ENCODE measurements at regions not wholly inside any gene's neighbourhood (a gene's known extent, or its start where the extent isn't known, plus 50 kb on each side); places are given as distances from the start of the nearest gene placed in this dataset.

- Mint-ChIP-seq H3K27me3 (ENCODE audit: low read depth) (no peaks in the 10 kb centered on the region), H3K4me1 (no peaks in the 10 kb centered on the region), H3K9me3 (no peaks in the 10 kb centered on the region), H3K27ac (ENCODE audit: unreplicated experiment) (no peak overlapping the region), H3K36me3 (ENCODE audit: low read depth) (no peaks in the 10 kb centered on the region), H3K4me3 (no peak overlapping the region)
- no peak for TF ChIP-seq CTCF (conservative IDR thresholded peaks at IDR 0.05)
- no peak for DNase-seq (ENCODE audit: low read depth, low spot score)
Observed at GRCh38 chr1:94305704-94306103, 68.3 kb upstream of the ARHGAP29 start.

GRCh38 chr1:94304553-94304952 lies 67.2 kb upstream of the ARHGAP29 start:
- no peak for TF ChIP-seq CTCF (conservative IDR thresholded peaks at IDR 0.05)
- no peaks in the 10 kb centered on the region for H3K27me3 Mint-ChIP-seq (ENCODE audit: low read depth)
- no peak overlapping the region for H3K27ac Mint-ChIP-seq (ENCODE audit: unreplicated experiment)
- no peak for DNase-seq (ENCODE audit: low read depth, low spot score)
- H3K4me1 Mint-ChIP-seq: peaks cover 10% of the 10 kb centered on the region
- H3K9me3 Mint-ChIP-seq: no peaks in the 10 kb centered on the region
- H3K36me3 Mint-ChIP-seq (ENCODE audit: low read depth): no peaks in the 10 kb centered on the region
- H3K4me3 Mint-ChIP-seq: no peak overlapping the region

DNA sequence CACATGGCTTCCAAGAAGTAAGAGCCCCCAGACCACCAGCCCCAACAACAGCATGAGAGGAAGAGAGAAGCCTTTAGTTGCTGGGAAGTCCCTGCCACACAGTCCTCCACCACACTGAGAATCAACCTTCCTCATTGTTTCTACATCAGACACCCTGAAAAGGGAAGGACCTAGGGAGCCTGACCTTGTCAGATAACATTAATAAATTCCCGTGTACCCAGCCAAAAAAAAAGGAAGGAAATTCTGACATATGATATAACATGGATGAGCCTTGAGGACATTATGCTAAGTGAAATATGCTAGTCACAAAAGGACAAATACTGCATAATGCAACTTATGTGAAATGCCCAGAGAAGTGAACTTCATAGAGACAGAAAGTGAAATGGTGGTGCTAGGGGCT lies 65.6 kb upstream of the ARHGAP29 start:
- Mint-ChIP-seq H3K27me3 (ENCODE audit: low read depth) (no peaks in the 10 kb centered on the region), H3K36me3 (ENCODE audit: low read depth) (no peaks in the 10 kb centered on the region), H3K27ac (ENCODE audit: unreplicated experiment) (no peak overlapping the region), H3K9me3 (no peaks in the 10 kb centered on the region), H3K4me1 (peaks cover 11% of the 10 kb centered on the region), H3K4me3 (no peak overlapping the region)
- no peak for DNase-seq (ENCODE audit: low read depth, low spot score)
- no peak for TF ChIP-seq CTCF (conservative IDR thresholded peaks at IDR 0.05)

- no peak for DNase-seq (ENCODE audit: low read depth, low spot score)
- Mint-ChIP-seq H3K27ac (ENCODE audit: unreplicated experiment) (no peak overlapping the region), H3K4me3 (no peak overlapping the region), H3K9me3 (no peaks in the 10 kb centered on the region), H3K27me3 (ENCODE audit: low read depth) (no peaks in the 10 kb centered on the region), H3K4me1 (peaks cover 11% of the 10 kb centered on the region), H3K36me3 (ENCODE audit: low read depth) (no peaks in the 10 kb centered on the region)
- no peak for TF ChIP-seq CTCF (conservative IDR thresholded peaks at IDR 0.05)
Observed at GRCh38 chr1:94302497-94302896, 65.1 kb upstream of the ARHGAP29 start.

DNA sequence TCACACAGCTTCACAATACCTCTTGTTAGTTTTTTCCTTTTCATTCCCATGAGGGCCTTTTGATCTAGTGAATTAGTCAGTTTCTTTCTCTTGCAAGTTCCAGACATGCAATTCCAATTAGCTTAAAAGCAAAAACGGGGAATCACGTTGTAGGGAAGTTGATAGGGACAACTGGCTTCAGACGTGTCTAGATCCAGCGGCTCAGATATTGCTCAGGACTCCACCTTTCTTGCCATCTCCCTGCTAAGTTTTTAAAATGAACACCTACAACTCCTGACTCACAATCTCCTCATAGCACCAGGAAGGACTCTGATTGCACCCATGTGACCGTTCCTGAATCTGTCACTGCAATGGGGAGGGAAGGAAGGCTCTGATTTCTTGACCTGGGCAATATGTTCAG lies 63.8 kb upstream of the ARHGAP29 start:
- H3K9me3 Mint-ChIP-seq: no peaks in the 10 kb centered on the region
- H3K27me3 Mint-ChIP-seq (ENCODE audit: low read depth): no peaks in the 10 kb centered on the region
- DNase-seq (ENCODE audit: low read depth, low spot score): no peak
- H3K27ac Mint-ChIP-seq (ENCODE audit: unreplicated experiment): no peak overlapping the region
- TF ChIP-seq CTCF (conservative IDR thresholded peaks at IDR 0.05): no peak
- no peaks in the 10 kb centered on the region for H3K36me3 Mint-ChIP-seq (ENCODE audit: low read depth)
- no peak overlapping the region for H3K4me3 Mint-ChIP-seq
- H3K4me1 Mint-ChIP-seq: peaks cover 11% of the 10 kb centered on the region

DNA sequence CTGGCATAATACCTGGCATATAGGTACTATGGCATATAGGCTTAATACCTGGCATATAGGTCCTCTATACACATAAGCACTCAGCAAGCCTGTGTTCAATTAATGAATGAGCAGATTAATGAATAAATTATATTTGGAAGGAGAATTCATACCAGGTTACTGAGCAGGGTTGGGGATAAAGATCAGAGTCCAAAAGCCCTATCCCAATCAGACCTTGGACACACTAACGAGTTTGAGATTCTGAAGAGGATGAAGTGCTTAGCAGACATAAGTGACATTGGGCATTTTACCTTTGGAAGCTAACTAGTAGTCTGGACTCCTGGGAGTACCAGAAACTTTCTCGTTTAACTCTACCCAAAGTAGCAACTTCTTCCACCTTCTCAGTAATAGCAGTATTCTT lies 63.3 kb upstream of the ARHGAP29 start:
- no peak overlapping the region for H3K4me3 Mint-ChIP-seq
- H3K4me1 Mint-ChIP-seq: peaks cover 11% of the 10 kb centered on the region
- DNase-seq (ENCODE audit: low read depth, low spot score): no peak
- H3K9me3 Mint-ChIP-seq: no peaks in the 10 kb centered on the region
- H3K36me3 Mint-ChIP-seq (ENCODE audit: low read depth): no peaks in the 10 kb centered on the region
- no peaks in the 10 kb centered on the region for H3K27me3 Mint-ChIP-seq (ENCODE audit: low read depth)
- no peak for TF ChIP-seq CTCF (conservative IDR thresholded peaks at IDR 0.05)
- no peak overlapping the region for H3K27ac Mint-ChIP-seq (ENCODE audit: unreplicated experiment)
